ENCODE measurements at regions not wholly inside any gene's neighbourhood (a gene's known extent, or its start where the extent isn't known, plus 50 kb on each side); places are given as distances from the start of the nearest gene placed in this dataset.

DNA sequence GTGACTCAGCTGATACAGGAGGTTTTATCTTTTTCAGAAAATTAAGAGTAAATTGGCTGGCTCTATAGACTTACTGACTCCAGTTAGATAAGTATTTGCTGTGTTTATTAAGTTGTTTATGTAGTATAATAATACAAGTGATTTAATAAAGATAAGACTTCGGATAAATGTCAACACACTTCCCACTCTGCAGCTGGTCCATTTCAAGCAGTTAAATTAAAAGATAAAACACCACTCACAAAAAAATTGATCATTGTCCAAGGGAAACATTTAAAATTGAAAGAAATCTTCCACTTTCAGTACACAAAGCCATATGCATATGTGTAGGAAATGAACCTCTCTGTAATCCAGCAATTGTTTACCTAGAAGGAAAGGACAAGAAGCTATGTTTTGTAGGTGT is 106.1 kb upstream of the SP8 start:
- POLR2A ChIA-PET, result no interaction called here
- CTCF ChIA-PET, result no interaction called here
- Histone ChIP-seq H2AFZ (ENCODE audit: low read depth, low read length, poor library complexity, severe bottlenecking) (no peak overlapping the region), H3K4me3 (replicated peaks in 1 of 2; ENCODE audit: low read depth in 1 of 2, low read length in 2 of 2) (no peak overlapping the region), H3K4me1 (ENCODE audit: control insufficient read depth in 1 of 2, insufficient read depth in 2 of 2, low read length in 2 of 2) (no peaks in the 10 kb centered on the region), H3K9me3 (ENCODE audit: control insufficient read depth in 1 of 2, insufficient read depth in 1 of 2, low read depth in 1 of 2, low read length in 2 of 2) (no peaks in the 10 kb centered on the region), H3K36me3 (ENCODE audit: control insufficient read depth in 1 of 2, insufficient read depth in 2 of 2, low read length in 2 of 2) (no peaks in the 10 kb centered on the region), H3K9ac (ENCODE audit: low read length) (no peak overlapping the region), H3K27me3 (ENCODE audit: insufficient read depth, low read length) (no peaks in the 10 kb centered on the region), H3K27ac (ENCODE audit: low read depth, low read length) (no peak overlapping the region), H4K20me1 (ENCODE audit: insufficient read depth) (no peaks in the 10 kb centered on the region), H3K4me2 (ENCODE audit: low read length) (no peak overlapping the region), H3K79me2 (ENCODE audit: insufficient read depth, low read length) (no peaks in the 10 kb centered on the region), H3K9me2 (ENCODE audit: insufficient read depth) (no peaks in the 10 kb centered on the region)
- no peak for DNase-seq (ENCODE audit: low read depth, low spot score)
- intact Hi-C loops (cut with micrococcal nuclease), result no loop called here
- BruUV-seq (replicated peaks), result no TSS peak
- TF ChIP-seq CEBPB (IDR thresholded peaks at IDR 0.05; ENCODE audit: low read depth), result no peak
- TF ChIP-seq POLR2A (IDR thresholded peaks at IDR 0.05; ENCODE audit: borderline replicate concordance, extremely low read depth, insufficient read depth, insufficient read length), result no peak
- no peak for TF ChIP-seq EZH2phosphoT487 (IDR thresholded peaks at IDR 0.05; ENCODE audit: borderline replicate concordance)
- TF ChIP-seq SP1 (IDR thresholded peaks at IDR 0.05; ENCODE audit: low read depth), result no peak
- no peak for TF ChIP-seq YY1 (IDR thresholded peaks at IDR 0.05; ENCODE audit: extremely low read depth, insufficient replicate concordance, low read depth, low read length)
- TF ChIP-seq JUND (IDR thresholded peaks at IDR 0.05), result no peak
- TF ChIP-seq, protein P1, sequence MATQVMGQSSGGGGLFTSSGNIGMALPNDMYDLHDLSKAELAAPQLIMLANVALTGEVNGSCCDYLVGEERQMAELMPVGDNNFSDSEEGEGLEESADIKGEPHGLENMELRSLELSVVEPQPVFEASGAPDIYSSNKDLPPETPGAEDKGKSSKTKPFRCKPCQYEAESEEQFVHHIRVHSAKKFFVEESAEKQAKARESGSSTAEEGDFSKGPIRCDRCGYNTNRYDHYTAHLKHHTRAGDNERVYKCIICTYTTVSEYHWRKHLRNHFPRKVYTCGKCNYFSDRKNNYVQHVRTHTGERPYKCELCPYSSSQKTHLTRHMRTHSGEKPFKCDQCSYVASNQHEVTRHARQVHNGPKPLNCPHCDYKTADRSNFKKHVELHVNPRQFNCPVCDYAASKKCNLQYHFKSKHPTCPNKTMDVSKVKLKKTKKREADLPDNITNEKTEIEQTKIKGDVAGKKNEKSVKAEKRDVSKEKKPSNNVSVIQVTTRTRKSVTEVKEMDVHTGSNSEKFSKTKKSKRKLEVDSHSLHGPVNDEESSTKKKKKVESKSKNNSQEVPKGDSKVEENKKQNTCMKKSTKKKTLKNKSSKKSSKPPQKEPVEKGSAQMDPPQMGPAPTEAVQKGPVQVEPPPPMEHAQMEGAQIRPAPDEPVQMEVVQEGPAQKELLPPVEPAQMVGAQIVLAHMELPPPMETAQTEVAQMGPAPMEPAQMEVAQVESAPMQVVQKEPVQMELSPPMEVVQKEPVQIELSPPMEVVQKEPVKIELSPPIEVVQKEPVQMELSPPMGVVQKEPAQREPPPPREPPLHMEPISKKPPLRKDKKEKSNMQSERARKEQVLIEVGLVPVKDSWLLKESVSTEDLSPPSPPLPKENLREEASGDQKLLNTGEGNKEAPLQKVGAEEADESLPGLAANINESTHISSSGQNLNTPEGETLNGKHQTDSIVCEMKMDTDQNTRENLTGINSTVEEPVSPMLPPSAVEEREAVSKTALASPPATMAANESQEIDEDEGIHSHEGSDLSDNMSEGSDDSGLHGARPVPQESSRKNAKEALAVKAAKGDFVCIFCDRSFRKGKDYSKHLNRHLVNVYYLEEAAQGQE (IDR thresholded peaks at IDR 0.05; ENCODE audit: low read depth), result no peak
- TF ChIP-seq, protein P2, sequence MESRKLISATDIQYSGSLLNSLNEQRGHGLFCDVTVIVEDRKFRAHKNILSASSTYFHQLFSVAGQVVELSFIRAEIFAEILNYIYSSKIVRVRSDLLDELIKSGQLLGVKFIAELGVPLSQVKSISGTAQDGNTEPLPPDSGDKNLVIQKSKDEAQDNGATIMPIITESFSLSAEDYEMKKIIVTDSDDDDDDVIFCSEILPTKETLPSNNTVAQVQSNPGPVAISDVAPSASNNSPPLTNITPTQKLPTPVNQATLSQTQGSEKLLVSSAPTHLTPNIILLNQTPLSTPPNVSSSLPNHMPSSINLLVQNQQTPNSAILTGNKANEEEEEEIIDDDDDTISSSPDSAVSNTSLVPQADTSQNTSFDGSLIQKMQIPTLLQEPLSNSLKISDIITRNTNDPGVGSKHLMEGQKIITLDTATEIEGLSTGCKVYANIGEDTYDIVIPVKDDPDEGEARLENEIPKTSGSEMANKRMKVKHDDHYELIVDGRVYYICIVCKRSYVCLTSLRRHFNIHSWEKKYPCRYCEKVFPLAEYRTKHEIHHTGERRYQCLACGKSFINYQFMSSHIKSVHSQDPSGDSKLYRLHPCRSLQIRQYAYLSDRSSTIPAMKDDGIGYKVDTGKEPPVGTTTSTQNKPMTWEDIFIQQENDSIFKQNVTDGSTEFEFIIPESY (IDR thresholded peaks at IDR 0.05; ENCODE audit: extremely low read depth, insufficient replicate concordance, low read length), result no peak
- TF ChIP-seq SRF (IDR thresholded peaks at IDR 0.05; ENCODE audit: low read depth), result no peak
- TF ChIP-seq EGR1 (IDR thresholded peaks at IDR 0.05; ENCODE audit: low read depth), result no peak
- no peak for TF ChIP-seq FOSL1 (IDR thresholded peaks at IDR 0.05; ENCODE audit: low read depth)
- RAD21 ChIA-PET (ENCODE audit: low non-redundant PET in 1 of 2, low total read pairs in 2 of 2, uncharacterized antibody in 2 of 2, unreplicated experiment in 2 of 2), result no interaction called here
- ATAC-seq, result no peak

Measured in HCT116 (cell line).